HT1080 (cell line): ENCODE measurements at regions not wholly inside any gene's neighbourhood (a gene's known extent, or its start where the extent isn't known, plus 50 kb on each side); places are given as distances from the start of the nearest gene placed in this dataset. TPM values are rescaled to one million over a fixed set of nuclear protein-coding genes. Genes with fewer than 3 reads are reported as not detected.

ENCODE experiments used
- small RNA-seq: library from RNA; depleted of rRNA; stranded (forward); fragments of <200 nt; gene quantifications from one replicate; pipeline ENCODE3, GENCODE V24; 2014

Small RNA genes lying in the stretch of these regions (small RNA-seq; reads per million reads assigned to genes)
- gene AC104058.1, result not detected
